ENCODE measurements at regions not wholly inside any gene's neighbourhood (a gene's known extent, or its start where the extent isn't known, plus 50 kb on each side); places are given as distances from the start of the nearest gene placed in this dataset.
"Not testable (repeated sequence)": the region's sequence is repeated elsewhere in the genome, so short reads cannot be mapped to it uniquely, and the experiment has no call there.

GRCh38 chr10:11403646-11404045 is 207.8 kb downstream of the USP6NL start:
- not testable (repeated sequence) for DNase-seq

DNA sequence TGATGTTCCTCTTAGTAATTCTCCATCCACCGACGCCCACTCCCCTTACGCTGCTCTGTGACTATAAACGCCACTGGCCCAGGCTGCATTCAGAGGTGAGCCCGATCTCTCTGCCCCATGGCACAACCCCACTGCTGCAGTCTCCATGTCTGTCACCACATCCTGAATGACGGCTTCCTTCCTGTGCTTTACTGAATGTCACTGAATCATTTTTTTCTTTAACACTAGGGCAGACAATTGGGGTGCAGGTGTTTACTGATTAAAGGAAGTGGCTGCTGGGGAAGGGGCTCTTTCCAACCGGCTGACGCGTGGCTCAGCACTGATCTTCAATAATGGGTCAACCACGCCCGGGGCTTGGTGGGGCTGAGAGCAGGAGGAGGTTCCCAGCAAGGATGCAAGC is 208.3 kb downstream of the USP6NL start:
- peak; percentile 29 for DNase-seq

DNA sequence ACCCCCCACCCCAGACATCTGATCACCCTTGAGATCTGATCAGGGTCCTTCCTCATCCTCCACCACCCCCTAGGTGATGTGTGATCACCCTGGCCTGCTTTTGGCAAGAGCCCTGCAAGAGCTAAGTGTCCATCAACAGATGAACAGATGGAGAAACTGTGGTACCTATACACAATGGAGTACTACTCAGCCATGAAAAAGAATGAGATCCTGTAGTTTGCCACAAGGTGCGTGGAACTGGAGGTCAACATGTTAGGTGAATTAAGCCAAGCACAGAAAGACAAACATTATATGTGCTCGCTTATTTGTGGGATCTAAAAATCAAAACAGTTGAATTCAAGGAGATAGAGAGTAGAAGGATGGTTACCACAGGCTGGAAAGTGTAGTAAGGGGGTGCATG is 209.1 kb downstream of the USP6NL start:
- DNase-seq, result no peak

DNA sequence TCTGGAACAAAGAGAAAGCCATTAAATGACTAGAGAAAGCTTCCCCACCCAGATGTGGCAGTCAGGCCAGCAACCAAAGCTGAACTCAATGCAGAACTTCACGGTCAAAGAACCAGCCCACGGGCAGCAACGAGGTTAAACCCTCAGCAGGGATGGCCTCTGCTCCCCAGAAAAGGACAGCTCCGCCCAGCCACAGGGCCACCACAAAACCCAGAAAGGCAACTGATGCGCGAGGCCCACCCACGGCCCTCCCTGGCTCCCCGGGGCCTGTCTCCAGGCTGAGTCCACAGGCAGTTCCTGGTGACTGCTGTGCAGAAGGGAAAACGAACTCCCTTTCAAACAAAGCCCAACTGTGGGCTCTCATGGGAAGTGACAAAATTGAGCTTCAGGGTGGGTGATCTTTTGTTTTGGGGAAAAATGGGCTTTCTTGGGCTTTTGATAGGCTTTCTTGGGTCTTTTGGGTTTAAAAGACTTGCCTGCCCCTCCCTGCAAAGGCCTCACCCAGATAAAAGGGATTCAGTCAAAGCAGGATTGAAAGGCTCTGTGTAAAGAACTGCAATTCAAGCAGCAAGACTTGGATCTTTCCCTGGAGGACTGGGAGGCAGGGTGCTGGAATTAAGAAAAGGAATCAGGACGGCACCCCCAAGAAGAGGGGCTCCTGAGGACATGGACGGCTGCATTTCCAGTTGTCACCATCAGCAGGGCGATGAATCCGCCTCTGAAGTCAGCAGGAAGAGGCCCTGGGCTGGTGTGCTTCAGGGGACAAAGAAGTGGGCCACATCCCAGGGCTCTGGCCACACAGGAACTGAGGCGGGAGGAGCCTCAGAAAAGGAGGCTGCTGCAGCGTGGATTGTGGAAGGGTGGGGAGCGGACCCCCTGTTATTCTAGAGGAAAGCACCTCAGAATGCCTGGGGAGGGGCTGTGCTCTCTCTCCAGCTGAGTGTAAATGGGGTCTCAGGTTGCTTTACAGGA is 209.9 kb downstream of the USP6NL start:
- no peak for DNase-seq

GRCh38 chr10:11397980-11398580 is 213.4 kb downstream of the USP6NL start:
- no peak for DNase-seq

- no peak for DNase-seq
Measured at GRCh38 chr10:11397077-11397965, 214.1 kb downstream of the USP6NL start.

- no peak for DNase-seq
Measured at GRCh38 chr10:11396311-11396955, 215.0 kb downstream of the USP6NL start.

DNA sequence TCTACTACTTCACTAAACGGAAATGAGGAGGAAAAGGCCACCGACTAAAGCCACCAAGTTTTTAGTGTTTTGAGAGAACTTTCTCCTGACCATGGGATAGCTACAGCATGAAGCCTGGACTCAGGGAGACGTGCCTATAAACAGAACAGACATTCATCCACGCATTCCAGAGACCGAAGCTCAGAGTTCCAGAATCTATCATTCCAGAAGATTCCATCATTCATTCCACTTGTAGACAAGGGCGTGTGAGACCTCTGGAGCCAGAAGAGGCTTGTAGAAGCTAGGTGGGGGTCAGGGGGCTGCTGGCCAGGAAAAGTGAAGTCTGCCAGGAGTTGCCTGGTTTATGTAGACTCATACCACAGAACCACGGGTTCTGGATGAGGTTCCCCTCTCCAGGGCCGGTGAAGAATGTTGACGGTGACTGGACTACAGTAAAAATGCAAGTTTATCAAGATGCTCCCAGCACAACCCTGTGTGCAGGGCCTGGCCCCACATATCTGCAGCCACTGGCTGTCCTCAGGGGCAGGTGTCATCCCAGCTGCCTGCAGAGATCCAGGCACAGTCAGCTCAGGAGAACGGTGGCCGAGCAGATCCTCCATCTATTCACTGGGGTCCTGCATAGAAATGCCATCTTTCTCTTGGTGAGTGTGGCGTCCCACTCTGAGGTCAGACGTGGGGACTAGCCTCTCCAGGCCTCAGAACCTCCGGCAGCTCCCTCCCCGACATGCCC is 215.7 kb downstream of the USP6NL start:
- no peak for DNase-seq

DNA sequence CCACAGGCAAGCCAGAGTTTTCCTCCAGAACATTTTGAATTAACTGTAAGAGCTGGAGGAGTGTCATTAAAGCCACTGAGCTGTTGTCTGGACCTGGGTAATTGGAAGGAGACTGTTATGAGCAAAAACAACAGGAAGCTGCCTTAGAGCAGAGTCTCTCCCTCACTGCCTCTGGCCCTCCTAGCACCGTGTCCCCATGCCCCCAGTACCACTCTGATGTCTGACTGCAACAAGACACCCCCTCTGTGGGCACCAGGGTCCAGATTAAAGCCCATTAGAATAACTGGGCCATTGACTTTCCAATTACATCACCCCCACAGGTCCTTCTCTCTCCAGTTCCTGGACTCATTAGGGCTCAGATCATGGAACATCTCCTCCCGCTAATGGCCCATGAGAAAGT is 216.3 kb downstream of the USP6NL start:
- DNase-seq, result no peak

DNA sequence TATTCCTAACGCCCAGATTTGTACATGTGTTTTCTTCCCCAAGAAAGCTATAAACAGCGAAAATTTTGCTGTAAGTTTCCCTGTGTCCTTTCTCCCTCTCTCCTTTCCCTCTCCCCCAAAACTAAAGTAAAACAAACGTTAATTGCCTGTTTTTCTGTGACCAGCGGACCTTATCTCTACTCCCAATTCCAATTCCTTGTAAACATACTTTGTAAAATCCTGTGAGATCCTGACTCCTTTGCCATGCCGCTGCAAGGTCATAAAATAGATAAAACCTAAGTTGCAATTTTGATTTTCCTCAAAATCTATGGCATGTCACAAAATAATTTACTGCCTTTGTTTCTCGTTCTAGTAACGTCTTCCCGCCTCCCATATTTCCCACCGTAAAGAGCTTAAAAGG is 217.6 kb downstream of the USP6NL start:
- no peak for DNase-seq

DNA sequence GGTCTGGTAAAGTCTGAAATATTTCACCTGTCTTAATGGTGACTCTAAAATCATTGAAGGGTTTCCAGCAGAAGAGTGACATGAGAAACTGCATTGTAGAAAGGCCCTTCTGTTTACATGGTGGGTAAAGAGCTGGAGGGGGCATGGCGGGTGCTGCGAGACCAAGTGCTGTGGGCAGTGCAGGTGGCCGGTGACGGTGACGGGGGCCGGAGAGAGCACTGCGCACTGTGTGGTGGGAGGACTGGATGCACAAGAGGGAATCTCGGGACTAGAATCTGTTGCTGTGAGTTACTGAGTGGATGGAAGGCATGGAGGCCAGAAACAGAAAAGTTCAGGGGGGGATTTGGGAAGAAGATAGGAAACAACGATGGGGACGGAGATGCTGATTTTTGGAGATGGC is 218.7 kb downstream of the USP6NL start:
- no peak for DNase-seq

DNA sequence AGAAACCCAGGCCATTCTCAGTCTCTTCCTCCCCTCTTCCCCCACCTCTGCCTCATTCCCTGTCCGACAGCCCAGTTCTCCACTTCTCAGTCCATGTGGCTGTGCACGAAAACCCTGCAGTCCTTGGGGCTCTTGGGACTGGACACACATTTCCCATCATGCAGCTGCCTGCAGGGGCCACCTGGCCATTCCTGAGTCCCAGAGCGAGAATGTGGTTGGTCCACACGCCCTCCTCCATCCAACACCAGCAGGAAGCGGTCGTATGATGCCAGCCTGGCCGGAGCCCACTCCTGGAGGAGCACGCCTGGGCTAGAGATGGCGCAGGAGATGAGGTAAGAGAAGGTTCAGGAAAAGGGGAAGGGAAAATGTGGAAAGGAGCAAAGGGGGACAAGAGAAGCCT is 222.5 kb downstream of the USP6NL start:
- DNase-seq, result no peak

GRCh38 chr10:11387551-11388222 is 223.8 kb downstream of the USP6NL start:
- no peak for DNase-seq

- DNase-seq, result no peak
Measured at GRCh38 chr10:11387044-11387443, 224.4 kb downstream of the USP6NL start.
